ENCODE measurements at regions not wholly inside any gene's neighbourhood (a gene's known extent, or its start where the extent isn't known, plus 50 kb on each side); places are given as distances from the start of the nearest gene placed in this dataset.

- Histone ChIP-seq H3K27me3 (ENCODE audit: control insufficient read depth in 1 of 2, insufficient read depth in 1 of 2, low read length in 2 of 2) (no peaks in the 10 kb centered on the region), H2BK5ac (ENCODE audit: low read depth, low read length, poor library complexity, severe bottlenecking) (no peak overlapping the region), H3K4me1 (ENCODE audit: control insufficient read depth, insufficient read depth, low read depth, low read length) (peaks cover 5% of the 10 kb centered on the region), H3K9ac (ENCODE audit: low read length) (no peak overlapping the region), H3K36me3 (ENCODE audit: control insufficient read depth in 1 of 2, insufficient read depth in 2 of 2, low read depth in 1 of 2, low read length in 2 of 2) (no peaks in the 10 kb centered on the region), H2AFZ (ENCODE audit: low read depth, low read length) (no peak overlapping the region), H4K8ac (ENCODE audit: low read length) (no peak overlapping the region), H3K27ac (ENCODE audit: low read length, poor library complexity, severe bottlenecking) (no peak overlapping the region), H4K91ac (ENCODE audit: low read length) (no peak overlapping the region), H2BK12ac (ENCODE audit: low read length in 2 of 2) (no peak overlapping the region), H3K4me3 (ENCODE audit: insufficient read depth in 1 of 2, low read depth in 1 of 2, low read length in 2 of 2) (no peak overlapping the region), H3K4me2 (ENCODE audit: low read length, poor library complexity, severe bottlenecking) (no peak overlapping the region), H3K23ac (ENCODE audit: low read length in 2 of 2) (no peak overlapping the region), H2BK120ac (ENCODE audit: low read depth, low read length) (no peak overlapping the region), H3K18ac (ENCODE audit: low read depth in 1 of 2, low read length in 2 of 2) (no peak overlapping the region), H3K79me1 (replicated peaks; ENCODE audit: low read length, poor library complexity, severe bottlenecking) (no peaks in the 10 kb centered on the region), H3K9me3 (ENCODE audit: control insufficient read depth, low read length) (no peaks in the 10 kb centered on the region), H3K14ac (ENCODE audit: low read length in 2 of 2) (no peak overlapping the region), H3K4ac (ENCODE audit: low read depth in 1 of 2, low read length in 2 of 2) (no peak overlapping the region), H2BK15ac (ENCODE audit: low read depth, poor library complexity, severe bottlenecking) (no peak overlapping the region), H2AK5ac (ENCODE audit: low read length, severe bottlenecking) (no peak overlapping the region)
- 80% methylated on average over 2 of the region's 2 CpGs for WGBS
- DNase-seq: no peak
These were observed 68.3 kb upstream of the TANC2 start for GRCh38 chr17:62897706-62898105.

DNA sequence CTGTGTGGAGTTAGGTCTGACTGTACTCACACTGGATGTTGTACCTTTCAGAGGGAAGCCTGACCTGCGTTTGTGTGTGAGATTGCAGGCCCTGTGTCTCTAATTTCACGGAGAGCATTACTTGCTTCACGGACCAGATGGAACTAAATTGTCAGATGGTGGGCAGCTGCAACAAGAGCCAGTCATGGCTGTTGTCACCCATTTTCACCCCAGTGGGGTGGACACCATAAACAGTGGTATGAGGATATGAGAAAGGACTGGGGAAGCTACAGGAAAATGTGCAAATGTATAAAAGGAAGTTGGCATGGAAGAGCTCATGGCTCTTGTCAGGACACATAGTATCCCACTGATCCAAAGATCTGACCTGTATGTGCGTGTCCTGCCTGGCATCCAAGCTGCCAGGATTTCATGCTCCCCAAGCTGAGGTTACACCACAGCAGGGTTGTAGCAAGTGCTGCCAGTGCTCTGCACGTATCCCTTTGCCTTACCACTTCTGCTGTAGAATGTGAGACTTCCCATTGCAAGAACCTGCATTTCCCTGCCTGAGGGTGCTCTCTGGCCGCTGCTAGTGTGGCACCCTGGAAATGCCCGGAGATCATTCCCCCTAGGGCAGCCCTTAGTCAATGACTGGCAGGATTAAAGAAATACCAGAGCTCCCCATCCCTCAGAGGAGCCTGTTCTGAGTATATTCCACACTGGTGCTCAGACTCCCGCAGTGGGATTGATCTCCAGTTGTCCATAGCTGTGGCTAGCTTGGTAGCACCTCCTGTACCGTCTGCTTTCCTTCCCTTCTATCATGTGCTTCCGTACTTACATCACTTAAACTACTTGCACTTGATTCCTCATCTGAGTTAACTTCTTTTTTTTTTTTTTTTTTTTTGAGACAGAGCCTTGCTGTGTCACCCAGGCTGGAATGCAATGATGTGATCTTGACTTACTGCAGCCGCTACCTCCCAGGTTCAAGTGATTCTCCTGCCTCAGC, 70.4 kb upstream of the TANC2 start:
- 88% methylated on average over 11 of the region's 11 CpGs for WGBS
- Histone ChIP-seq H4K91ac (ENCODE audit: low read length) (peak overlapping the region; percentile 64), H3K27ac (ENCODE audit: low read length, poor library complexity, severe bottlenecking) (no peak overlapping the region), H3K23ac (ENCODE audit: low read length in 2 of 2) (no peak overlapping the region), H3K4ac (ENCODE audit: low read depth in 1 of 2, low read length in 2 of 2) (no peak overlapping the region), H2BK15ac (ENCODE audit: low read depth, poor library complexity, severe bottlenecking) (no peak overlapping the region), H3K9ac (ENCODE audit: low read length) (no peak overlapping the region), H3K4me3 (ENCODE audit: insufficient read depth in 1 of 2, low read depth in 1 of 2, low read length in 2 of 2) (no peak overlapping the region), H3K4me2 (ENCODE audit: low read length, poor library complexity, severe bottlenecking) (no peak overlapping the region), H2BK12ac (ENCODE audit: low read length in 2 of 2) (peak overlapping the region in 1 of 2 experiments; percentile 66), H3K27me3 (ENCODE audit: control insufficient read depth in 1 of 2, insufficient read depth in 1 of 2, low read length in 2 of 2) (no peaks in the 10 kb centered on the region), H3K9me3 (ENCODE audit: control insufficient read depth, low read length) (no peaks in the 10 kb centered on the region), H3K14ac (ENCODE audit: low read length in 2 of 2) (peak overlapping the region in 1 of 2 experiments; percentile 51), H4K8ac (ENCODE audit: low read length) (no peak overlapping the region), H3K79me1 (replicated peaks; ENCODE audit: low read length, poor library complexity, severe bottlenecking) (no peaks in the 10 kb centered on the region), H2BK120ac (ENCODE audit: low read depth, low read length) (no peak overlapping the region), H2AFZ (ENCODE audit: low read depth, low read length) (no peak overlapping the region), H2AK5ac (ENCODE audit: low read length, severe bottlenecking) (no peak overlapping the region), H3K4me1 (ENCODE audit: control insufficient read depth, insufficient read depth, low read depth, low read length) (peaks cover 5% of the 10 kb centered on the region), H3K36me3 (ENCODE audit: control insufficient read depth in 1 of 2, insufficient read depth in 2 of 2, low read depth in 1 of 2, low read length in 2 of 2) (no peaks in the 10 kb centered on the region), H2BK5ac (ENCODE audit: low read depth, low read length, poor library complexity, severe bottlenecking) (no peak overlapping the region), H3K18ac (ENCODE audit: low read depth in 1 of 2, low read length in 2 of 2) (peak overlapping the region in 1 of 2 experiments; percentile 77)
- peak; percentile 60 for DNase-seq

DNA sequence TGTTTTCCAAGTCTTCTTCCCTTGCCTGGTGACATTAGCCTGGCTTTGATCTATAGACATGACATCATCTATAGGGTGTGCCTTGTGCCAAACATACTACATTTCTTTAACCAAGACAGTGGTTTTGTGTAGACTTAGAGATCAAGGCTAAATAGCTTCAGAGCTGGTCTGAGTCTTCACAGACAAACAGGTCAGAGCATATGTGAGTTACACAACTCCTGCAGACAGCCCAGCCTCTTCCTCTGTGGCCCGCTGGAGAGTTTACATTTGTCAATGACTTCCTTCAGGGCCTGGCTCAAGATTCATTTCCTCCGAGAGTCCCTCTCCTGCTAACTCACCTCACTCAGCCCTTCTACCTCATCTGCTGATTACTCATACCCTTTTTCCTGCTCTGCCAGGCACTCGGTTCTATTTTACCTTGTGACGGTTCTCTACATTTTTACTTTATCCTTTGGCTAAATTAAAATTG, 73.1 kb upstream of the TANC2 start:
- no peak overlapping the region for H4K91ac ChIP-seq (ENCODE audit: low read length)
- H2BK12ac ChIP-seq (ENCODE audit: low read length in 2 of 2): no peak overlapping the region
- no peak overlapping the region for H3K14ac ChIP-seq (ENCODE audit: low read length in 2 of 2)
- H3K9ac ChIP-seq (ENCODE audit: low read length): no peak overlapping the region
- H2BK5ac ChIP-seq (ENCODE audit: low read depth, low read length, poor library complexity, severe bottlenecking): no peak overlapping the region
- H2BK15ac ChIP-seq (ENCODE audit: low read depth, poor library complexity, severe bottlenecking): no peak overlapping the region
- 11% methylated on average over 4 of the region's 4 CpGs for WGBS
- H2AFZ ChIP-seq (ENCODE audit: low read depth, low read length): no peak overlapping the region
- H2AK5ac ChIP-seq (ENCODE audit: low read length, severe bottlenecking): no peak overlapping the region
- no peak overlapping the region for H4K8ac ChIP-seq (ENCODE audit: low read length)
- no peak overlapping the region for H3K4me3 ChIP-seq (ENCODE audit: insufficient read depth in 1 of 2, low read depth in 1 of 2, low read length in 2 of 2)
- no peaks in the 10 kb centered on the region for H3K27me3 ChIP-seq (ENCODE audit: control insufficient read depth in 1 of 2, insufficient read depth in 1 of 2, low read length in 2 of 2)
- peak overlapping the region; percentile 18 for H3K27ac ChIP-seq (ENCODE audit: low read length, poor library complexity, severe bottlenecking)
- DNase-seq: peak; percentile 95
- H3K4ac ChIP-seq (ENCODE audit: low read depth in 1 of 2, low read length in 2 of 2): peak overlapping the region in 1 of 2 experiments; percentile 5
- peaks cover 5% of the 10 kb centered on the region for H3K4me1 ChIP-seq (ENCODE audit: control insufficient read depth, insufficient read depth, low read depth, low read length)
- no peak overlapping the region for H3K23ac ChIP-seq (ENCODE audit: low read length in 2 of 2)
- no peaks in the 10 kb centered on the region for H3K36me3 ChIP-seq (ENCODE audit: control insufficient read depth in 1 of 2, insufficient read depth in 2 of 2, low read depth in 1 of 2, low read length in 2 of 2)
- no peak overlapping the region for H3K18ac ChIP-seq (ENCODE audit: low read depth in 1 of 2, low read length in 2 of 2)
- no peaks in the 10 kb centered on the region for H3K9me3 ChIP-seq (ENCODE audit: control insufficient read depth, low read length)
- no peak overlapping the region for H2BK120ac ChIP-seq (ENCODE audit: low read depth, low read length)
- no peaks in the 10 kb centered on the region for H3K79me1 ChIP-seq (replicated peaks; ENCODE audit: low read length, poor library complexity, severe bottlenecking)
- H3K4me2 ChIP-seq (ENCODE audit: low read length, poor library complexity, severe bottlenecking): no peak overlapping the region

DNA sequence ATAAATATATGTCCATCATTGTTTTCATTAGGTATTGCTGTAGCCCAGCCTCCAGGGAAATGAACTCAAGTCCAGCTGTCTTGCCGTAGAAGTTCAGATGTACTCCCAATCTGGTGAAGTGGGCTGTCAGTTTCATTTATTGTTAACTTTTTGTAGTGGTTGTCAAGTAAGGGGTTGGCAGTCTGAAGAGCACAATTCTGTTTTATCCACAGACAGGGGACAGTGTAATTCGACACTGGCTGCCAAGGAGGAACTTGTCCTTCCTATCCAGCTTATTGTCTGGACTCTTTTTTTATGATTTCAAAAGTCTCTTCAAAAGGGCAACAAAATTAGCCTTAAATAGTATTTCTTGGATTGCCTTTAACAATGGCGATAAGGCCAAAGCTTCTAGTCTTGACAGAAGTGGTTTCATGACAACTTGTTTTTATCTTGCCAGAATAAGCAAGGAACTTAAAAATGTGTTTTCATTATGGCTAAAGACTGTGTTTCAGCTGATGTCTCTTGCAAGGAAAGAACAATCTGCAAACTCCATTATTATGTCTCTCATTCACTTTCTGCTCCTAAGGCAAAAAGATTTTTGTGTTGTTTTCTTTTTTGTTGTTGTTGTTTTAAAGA, 73.9 kb upstream of the TANC2 start:
- H3K36me3 ChIP-seq (ENCODE audit: control insufficient read depth in 1 of 2, insufficient read depth in 2 of 2, low read depth in 1 of 2, low read length in 2 of 2): no peaks in the 10 kb centered on the region
- no peak overlapping the region for H3K23ac ChIP-seq (ENCODE audit: low read length in 2 of 2)
- no peak overlapping the region for H4K91ac ChIP-seq (ENCODE audit: low read length)
- H2BK15ac ChIP-seq (ENCODE audit: low read depth, poor library complexity, severe bottlenecking): no peak overlapping the region
- H2BK5ac ChIP-seq (ENCODE audit: low read depth, low read length, poor library complexity, severe bottlenecking): no peak overlapping the region
- no peak overlapping the region for H3K9ac ChIP-seq (ENCODE audit: low read length)
- DNase-seq: peak; percentile 37
- no peak overlapping the region for H3K18ac ChIP-seq (ENCODE audit: low read depth in 1 of 2, low read length in 2 of 2)
- no peaks in the 10 kb centered on the region for H3K9me3 ChIP-seq (ENCODE audit: control insufficient read depth, low read length)
- peak overlapping the region in 1 of 2 experiments; percentile 71 for H2BK12ac ChIP-seq (ENCODE audit: low read length in 2 of 2)
- H3K4me1 ChIP-seq (ENCODE audit: control insufficient read depth, insufficient read depth, low read depth, low read length): peaks cover 5% of the 10 kb centered on the region
- peak overlapping the region; percentile 21 for H2AK5ac ChIP-seq (ENCODE audit: low read length, severe bottlenecking)
- H3K79me1 ChIP-seq (replicated peaks; ENCODE audit: low read length, poor library complexity, severe bottlenecking): no peaks in the 10 kb centered on the region
- no peak overlapping the region for H3K4me3 ChIP-seq (ENCODE audit: insufficient read depth in 1 of 2, low read depth in 1 of 2, low read length in 2 of 2)
- no peak overlapping the region for H3K4me2 ChIP-seq (ENCODE audit: low read length, poor library complexity, severe bottlenecking)
- H4K8ac ChIP-seq (ENCODE audit: low read length): no peak overlapping the region
- no peak overlapping the region for H3K27ac ChIP-seq (ENCODE audit: low read length, poor library complexity, severe bottlenecking)
- no peak overlapping the region for H2BK120ac ChIP-seq (ENCODE audit: low read depth, low read length)
- no peak overlapping the region for H3K14ac ChIP-seq (ENCODE audit: low read length in 2 of 2)
- no peak overlapping the region for H2AFZ ChIP-seq (ENCODE audit: low read depth, low read length)
- 67% methylated on average over 3 of the region's 3 CpGs for WGBS
- H3K27me3 ChIP-seq (ENCODE audit: control insufficient read depth in 1 of 2, insufficient read depth in 1 of 2, low read length in 2 of 2): no peaks in the 10 kb centered on the region
- no peak overlapping the region for H3K4ac ChIP-seq (ENCODE audit: low read depth in 1 of 2, low read length in 2 of 2)

Measured in mesenchymal stem cell (in vitro differentiated cells and primary cell).